GM12878 (cell line): ENCODE measurements at regions not wholly inside any gene's neighbourhood (a gene's known extent, or its start where the extent isn't known, plus 50 kb on each side); places are given as distances from the start of the nearest gene placed in this dataset.

Experiments used
- ATAC-seq: fragments of 200-7000 bp; cut with Tn5 transposase; 3 replicates; pipeline ENCODE4 v1.9.1; 2020; ENCODE audit warnings: mild to moderate bottlenecking, moderate library complexity
- BruUV-seq: library from RNA; stranded (reverse); fragments of 400-500 nt; replicated peaks from 2 replicates; lab custom pipeline; 2021; lab: Mats Ljungman, UMichigan
- CTCF ChIA-PET: fragments of 300-600 bp; sonication (Branson Sonifier 250); formaldehyde crosslinking; extraction: SDS; loops from one replicate; lab custom pipeline; 2021; ENCODE audit warnings: inconsistent platforms; lab: Yijun Ruan, JAX
- POLR2A ChIA-PET: fragments of 350-600 bp; formaldehyde crosslinking; extraction: SDS; loops from one replicate; lab custom pipeline; 2021; ENCODE audit warnings: inconsistent platforms; lab: Charles Lee
- RAD21 ChIA-PET: fragments of 300-600 bp; sonication (Branson Sonifier 250); formaldehyde crosslinking; loops from one replicate; lab custom pipeline; 2023; ENCODE audit warnings: antibody characterized with exemption; ENCODE audit not compliant: unreplicated experiment; lab: Charles Lee
- SMC1A ChIA-PET: fragments of 300-600 bp; sonication (Branson Sonifier 250); formaldehyde crosslinking; loops from one replicate; lab custom pipeline; 2023; ENCODE audit not compliant: unreplicated experiment, uncharacterized antibody; lab: Charles Lee
- DNase-seq: peaks from one replicate; pipeline ENCODE4 v3.0.0-alpha.2; 2011; ENCODE audit warnings: low read depth, low spot score
- FAIRE-seq: peaks from 3 replicates; lab custom pipeline; 2011; peaks lifted over from hg19 to GRCh38; lab: Jason Lieb, UNC
- H2AFZ ChIP-seq: 2 replicates; pipeline ENCODE4 v1.6.0; 2011; ENCODE audit warnings: low read depth, low read length, control low read depth; ENCODE audit not compliant: control insufficient read depth
- H3K27ac ChIP-seq: 2 replicates; pipeline ENCODE4 v1.5.1; 2011; ENCODE audit warnings: control low read depth; ENCODE audit not compliant: control insufficient read depth, insufficient read depth
- H3K27me3 ChIP-seq, 2 experiments: replicated peaks in 1 of 2; 2 replicates each; pipeline versions ENCODE4 v1.6.0 to v1.6.1; 2011; ENCODE audit warnings: low read length in 1 of 2; ENCODE audit not compliant: control insufficient read depth in 2 of 2, insufficient read depth in 2 of 2
- H3K36me3 ChIP-seq, 2 experiments: 2 replicates each; pipeline ENCODE4 v1.5.1; 2011; ENCODE audit warnings: low read length in 1 of 2; ENCODE audit not compliant: control insufficient read depth in 2 of 2, insufficient read depth in 2 of 2
- H3K4me1 ChIP-seq: 2 replicates; pipeline ENCODE4 v1.6.1; 2011; ENCODE audit warnings: mild to moderate bottlenecking, low read length, moderate library complexity, mixed read lengths; ENCODE audit not compliant: control insufficient read depth, insufficient read depth
- H3K4me2 ChIP-seq: 2 replicates; pipeline ENCODE4 v1.6.0; 2011; ENCODE audit warnings: control low read depth; ENCODE audit not compliant: control insufficient read depth, insufficient read depth
- H3K4me3 ChIP-seq: fragments of 200-600 bp; sonication (generic); 2 replicates; pipeline ENCODE4 v1.5.1; 2016
- H3K79me2 ChIP-seq: 2 replicates; pipeline ENCODE4 v1.6.0; 2011; ENCODE audit warnings: low read length; ENCODE audit not compliant: control insufficient read depth, insufficient read depth
- H3K9ac ChIP-seq: 2 replicates; pipeline ENCODE4 v1.8.0; 2011; ENCODE audit warnings: low read length, control low read depth, mixed read lengths; ENCODE audit not compliant: control insufficient read depth, insufficient read depth
- H3K9me3 ChIP-seq: replicated peaks from 3 replicates; pipeline ENCODE4 v1.5.1; 2011; ENCODE audit warnings: mild to moderate bottlenecking, low read length; ENCODE audit not compliant: control insufficient read depth, insufficient read depth
- H4K20me1 ChIP-seq: 2 replicates; pipeline ENCODE4 v1.6.0; 2011; ENCODE audit not compliant: control insufficient read depth, insufficient read depth
- ESRRA ChIP-seq: IDR thresholded peaks from 2 replicates; pipeline ENCODE4 v1.6.1; 2012; ENCODE audit warnings: mild to moderate bottlenecking, low read length, improper control_type of control experiment
- IRF3 ChIP-seq: fragments of 450-650 bp; IDR thresholded peaks from 2 replicates; pipeline ENCODE4 v1.6.1; 2014; ENCODE audit warnings: mild to moderate bottlenecking
- USF1 ChIP-seq: IDR thresholded peaks from 2 replicates; pipeline ENCODE4 v1.6.1; 2011; ENCODE audit warnings: borderline replicate concordance, low read depth, mild to moderate bottlenecking, moderate library complexity, mixed read lengths, low read length; ENCODE audit not compliant: insufficient read depth; ENCODE audit errors: extremely low read length
- ZBTB40 ChIP-seq: fragments of 450-650 bp; IDR thresholded peaks from 2 replicates; pipeline ENCODE4 v1.6.1; 2016; ENCODE audit warnings: mild to moderate bottlenecking, moderate library complexity, borderline replicate concordance
- WGBS: methylation state at CpG from one replicate; pipeline ENCODE4 v1.1.6; 2016; ENCODE audit warnings: low lambda C conversion rate; ENCODE audit not compliant: insufficient replicate concordance, insufficient coverage; ENCODE audit errors: missing lambda C conversion rate; 5-methylcytosine and 5-hydroxymethylcytosine counted together
- in situ Hi-C: fragments of 300-500 bp; cut with MboI; formaldehyde crosslinking; loops from 9 replicates; pipeline ENCODE4 v1.14.3; 2018; ENCODE audit warnings: mixed read lengths
- intact Hi-C: fragments of 100-400 bp; cut with micrococcal nuclease; formaldehyde crosslinking; loops from one replicate; pipeline ENCODE4 v1.14.2; 2022; ENCODE audit not compliant: unreplicated experiment
- TF ChIP-seq, protein P1 (sequence below): fragments of 450-650 bp; IDR thresholded peaks from 2 replicates; pipeline ENCODE4 v1.6.1; 2016; ENCODE audit warnings: mild to moderate bottlenecking

GRCh38 chr7:68524126-68524525 lies 1074.1 kb upstream of the AUTS2 start (continued):
- no peak for TF ChIP-seq ZBTB40
- TF ChIP-seq USF1, result no peak
- TF ChIP-seq ESRRA, result no peak
- TF ChIP-seq, all 136 proteins: peak for 0

- SMC1A ChIA-PET, result no interaction called here
- Histone ChIP-seq H3K4me2 (no peak overlapping the region), H3K27ac (no peak overlapping the region), H3K9me3 (no peaks in the 10 kb centered on the region), H3K36me3 (no peaks in the 10 kb centered on the region), H2AFZ (no peak overlapping the region), H3K27me3 (no peaks in the 10 kb centered on the region), H3K9ac (no peak overlapping the region)
- in situ Hi-C loops (no loop called here), intact Hi-C loops (no loop called here)
- BruUV-seq, result no TSS peak
- FAIRE-seq, result no peak
- RAD21 ChIA-PET, result no interaction called here
- POLR2A ChIA-PET, result no interaction called here
- no peak for ATAC-seq
- CTCF ChIA-PET, result no interaction called here
- 40% methylated on average over 4 of the region's 4 CpGs for WGBS
- no peak for DNase-seq
- no peak for TF ChIP-seq IRF3
- TF ChIP-seq, protein P1, sequence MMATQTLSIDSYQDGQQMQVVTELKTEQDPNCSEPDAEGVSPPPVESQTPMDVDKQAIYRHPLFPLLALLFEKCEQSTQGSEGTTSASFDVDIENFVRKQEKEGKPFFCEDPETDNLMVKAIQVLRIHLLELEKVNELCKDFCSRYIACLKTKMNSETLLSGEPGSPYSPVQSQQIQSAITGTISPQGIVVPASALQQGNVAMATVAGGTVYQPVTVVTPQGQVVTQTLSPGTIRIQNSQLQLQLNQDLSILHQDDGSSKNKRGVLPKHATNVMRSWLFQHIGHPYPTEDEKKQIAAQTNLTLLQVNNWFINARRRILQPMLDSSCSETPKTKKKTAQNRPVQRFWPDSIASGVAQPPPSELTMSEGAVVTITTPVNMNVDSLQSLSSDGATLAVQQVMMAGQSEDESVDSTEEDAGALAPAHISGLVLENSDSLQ, result peak; percentile 46; the same call in 1 of the 2 replicates
- TF ChIP-seq, all 136 proteins: peak for 1
- Histone ChIP-seq H3K4me1 (no peaks in the 10 kb centered on the region), H3K4me3 (no peak overlapping the region), H4K20me1 (no peaks in the 10 kb centered on the region), H3K79me2 (no peaks in the 10 kb centered on the region)
Measured at GRCh38 chr7:68529221-68529620, 1069.1 kb upstream of the AUTS2 start.
